ENCODE measurements at regions not wholly inside any gene's neighbourhood (a gene's known extent, or its start where the extent isn't known, plus 50 kb on each side); places are given as distances from the start of the nearest gene placed in this dataset.

DNA sequence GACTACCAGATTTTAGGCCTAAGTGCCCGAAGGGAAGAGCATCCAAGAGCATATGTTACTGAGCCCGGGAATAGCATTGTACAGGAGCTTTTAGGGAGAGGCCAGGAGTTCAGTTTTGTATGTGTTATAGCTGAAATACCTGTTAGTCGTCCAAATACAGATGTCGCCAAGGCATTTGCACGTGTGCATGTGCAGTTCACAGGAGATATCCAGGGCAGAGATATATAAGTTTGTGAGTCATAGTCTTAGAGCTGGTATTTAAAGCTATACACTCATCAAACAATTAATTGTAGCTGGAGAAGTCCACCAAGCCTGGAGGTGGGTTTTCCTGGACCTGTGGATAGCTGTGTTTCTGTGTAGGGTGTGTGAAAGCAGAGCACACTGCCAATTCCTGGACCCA, 394.0 kb upstream of the FZD8 start:
- H3K27ac ChIP-seq = no peak overlapping the region
- no peaks in the 10 kb centered on the region for H4K20me1 ChIP-seq
- no peak overlapping the region for H3K4me2 ChIP-seq
- H3K4me1 ChIP-seq = no peaks in the 10 kb centered on the region
- H3K9me3 ChIP-seq (replicated peaks in 1 of 11) = no peaks in the 10 kb centered on the region
- H3K27me3 ChIP-seq = no peaks in the 10 kb centered on the region
- no peak overlapping the region for H3K9ac ChIP-seq
- no peak for TF ChIP-seq Cebpa-rat (IDR thresholded peaks at IDR 0.05)
- H3K36me3 ChIP-seq = no peaks in the 10 kb centered on the region
- no peak overlapping the region for H3K4me3 ChIP-seq

DNA sequence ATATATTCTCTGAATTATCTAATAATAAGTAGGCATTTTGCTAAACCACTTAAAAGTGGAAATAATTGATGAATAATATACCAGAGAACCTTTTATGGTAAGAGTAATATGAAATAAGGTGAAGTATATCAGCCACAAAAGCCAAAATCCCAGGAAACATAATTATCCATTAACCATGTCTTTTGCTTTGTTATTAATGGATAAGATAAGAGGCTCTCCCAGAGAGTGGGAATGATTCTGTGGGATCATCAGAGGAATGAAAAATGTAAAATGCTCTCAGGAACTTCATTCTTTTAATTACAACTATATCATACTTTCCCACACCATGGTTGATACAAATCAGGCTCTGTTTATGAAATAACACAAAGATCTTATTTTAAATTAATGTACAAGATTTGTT, 391.7 kb upstream of the FZD8 start:
- H4K20me1 ChIP-seq = no peaks in the 10 kb centered on the region
- H3K4me1 ChIP-seq = no peaks in the 10 kb centered on the region
- no peak for TF ChIP-seq Cebpa-rat (IDR thresholded peaks at IDR 0.05)
- H3K27me3 ChIP-seq = no peaks in the 10 kb centered on the region
- no peaks in the 10 kb centered on the region for H3K36me3 ChIP-seq
- H3K27ac ChIP-seq = no peak overlapping the region
- no peaks in the 10 kb centered on the region for H3K9me3 ChIP-seq (replicated peaks in 1 of 11)
- no peak overlapping the region for H3K9ac ChIP-seq
- H3K4me2 ChIP-seq = no peak overlapping the region
- no peak overlapping the region for H3K4me3 ChIP-seq

DNA sequence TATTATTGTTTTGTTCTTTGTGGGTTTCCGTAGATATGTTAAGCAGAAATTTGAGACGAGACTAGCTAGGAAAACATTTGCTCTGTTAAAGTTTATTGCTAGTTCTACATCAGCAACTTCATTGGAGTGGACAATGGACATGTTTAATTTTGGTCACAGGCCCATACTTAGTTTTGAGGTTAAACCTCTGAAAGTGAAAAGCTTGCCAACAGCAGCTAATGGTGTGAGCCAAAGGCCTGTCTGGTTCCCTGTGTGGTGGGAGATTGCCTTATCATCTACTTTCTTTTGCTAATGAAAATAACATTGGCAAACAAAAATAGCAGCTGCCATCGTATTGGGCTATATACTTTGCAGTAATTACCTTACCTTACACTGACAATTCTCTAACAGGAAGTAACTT, 388.4 kb upstream of the FZD8 start:
- Histone ChIP-seq H3K4me3 (no peak overlapping the region), H3K36me3 (no peaks in the 10 kb centered on the region)
- TF ChIP-seq Cebpa-rat (IDR thresholded peaks at IDR 0.05) = no peak

DNA sequence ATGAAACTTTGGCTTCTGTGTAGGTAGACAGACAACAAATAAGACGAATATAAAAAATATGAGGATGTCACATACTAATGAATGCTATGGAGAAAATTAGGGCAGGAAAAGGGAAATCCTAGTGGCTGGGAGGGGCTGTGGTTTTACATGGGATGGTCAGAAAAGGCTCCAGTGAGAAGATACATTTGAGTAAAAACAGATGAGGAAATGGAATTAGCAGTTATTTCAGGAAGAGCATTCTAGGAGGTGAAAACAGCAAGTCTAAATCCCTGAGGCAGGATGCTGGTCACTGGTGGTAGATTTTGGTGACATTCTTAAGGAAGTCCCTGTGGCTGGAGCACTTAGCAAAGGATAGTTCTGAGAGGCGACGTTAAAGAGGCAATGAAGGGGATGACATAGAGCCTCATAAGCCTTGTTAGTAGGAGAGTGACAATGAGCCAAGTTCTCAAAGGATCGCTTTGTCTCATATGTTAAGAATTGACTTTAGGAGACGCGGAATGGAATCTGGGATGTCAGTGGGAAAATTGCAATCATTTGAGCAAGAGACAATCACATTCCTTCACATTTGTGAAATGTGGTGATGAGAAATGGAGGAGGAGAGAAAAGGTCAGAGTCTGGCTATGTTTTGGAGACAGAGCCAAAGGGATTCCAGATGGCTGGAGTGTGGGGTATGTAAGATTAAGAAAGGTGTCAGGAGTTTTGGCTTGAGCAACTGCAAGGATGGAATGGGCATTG, 384.7 kb upstream of the FZD8 start:
- H3K9me3 ChIP-seq (replicated peaks in 1 of 11) = no peaks in the 10 kb centered on the region
- TF ChIP-seq Cebpa-rat (IDR thresholded peaks at IDR 0.05) = no peak
- H3K36me3 ChIP-seq = no peaks in the 10 kb centered on the region
- H4K20me1 ChIP-seq = no peaks in the 10 kb centered on the region
- no peak overlapping the region for H3K9ac ChIP-seq
- no peaks in the 10 kb centered on the region for H3K27me3 ChIP-seq
- no peak overlapping the region for H3K4me2 ChIP-seq
- H3K4me3 ChIP-seq = no peak overlapping the region
- no peaks in the 10 kb centered on the region for H3K4me1 ChIP-seq
- H3K27ac ChIP-seq = no peak overlapping the region

More for the DNA sequence above, 388.4 kb upstream of the FZD8 start:
- Histone ChIP-seq H3K9me3 (replicated peaks in 1 of 11) (no peaks in the 10 kb centered on the region), H3K4me2 (no peak overlapping the region), H3K4me1 (no peaks in the 10 kb centered on the region), H4K20me1 (no peaks in the 10 kb centered on the region), H3K27ac (no peak overlapping the region), H3K27me3 (no peaks in the 10 kb centered on the region), H3K9ac (no peak overlapping the region)

DNA sequence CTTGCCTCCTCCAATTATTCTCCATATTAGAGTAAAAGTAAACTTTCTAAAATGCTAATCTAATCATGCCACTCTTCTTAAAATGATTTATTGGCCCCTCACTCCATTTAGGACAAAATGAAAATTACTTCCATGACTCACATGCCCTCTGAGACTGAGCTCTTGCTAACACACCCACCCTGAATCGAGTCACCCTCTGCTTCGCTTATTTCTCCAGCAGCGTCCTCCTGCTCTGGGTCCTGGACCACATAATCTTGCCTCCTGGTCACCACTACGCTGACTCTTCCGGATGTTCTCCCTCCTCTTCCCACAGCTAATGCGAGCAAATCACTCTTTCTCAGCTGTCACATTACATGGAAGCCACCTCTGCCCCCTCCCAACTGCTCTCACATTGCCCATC, 384.0 kb upstream of the FZD8 start:
- no peak overlapping the region for H3K4me3 ChIP-seq
- TF ChIP-seq Cebpa-rat (IDR thresholded peaks at IDR 0.05) = no peak
- no peaks in the 10 kb centered on the region for H4K20me1 ChIP-seq
- no peaks in the 10 kb centered on the region for H3K27me3 ChIP-seq
- H3K36me3 ChIP-seq = no peaks in the 10 kb centered on the region
- no peaks in the 10 kb centered on the region for H3K9me3 ChIP-seq (replicated peaks in 1 of 11)
- no peak overlapping the region for H3K9ac ChIP-seq
- H3K4me1 ChIP-seq = no peaks in the 10 kb centered on the region
- no peak overlapping the region for H3K4me2 ChIP-seq
- H3K27ac ChIP-seq = no peak overlapping the region

DNA sequence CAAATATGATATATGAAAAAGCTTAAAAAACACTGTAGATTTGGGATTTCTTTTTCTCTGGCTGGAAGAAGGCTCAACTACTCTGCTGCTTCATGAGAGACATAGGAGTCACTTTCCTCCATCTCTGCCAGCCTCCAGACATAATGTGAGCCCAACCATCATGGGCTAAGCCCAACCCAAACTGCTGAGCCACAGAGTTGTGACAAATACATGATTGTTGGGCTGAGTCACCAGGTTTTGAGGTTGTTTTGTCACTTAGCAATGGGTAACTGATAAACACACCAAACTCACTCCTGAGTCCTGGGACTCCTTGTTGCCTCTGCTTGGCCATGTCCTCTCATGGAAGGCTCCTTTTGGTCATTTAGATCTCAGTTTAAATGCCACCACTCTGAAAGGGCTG, 381.8 kb upstream of the FZD8 start:
- H3K36me3 ChIP-seq = no peaks in the 10 kb centered on the region
- no peaks in the 10 kb centered on the region for H3K27me3 ChIP-seq
- no peak overlapping the region for H3K4me3 ChIP-seq
- H3K27ac ChIP-seq = peak overlapping the region in 1 of 11 experiments; percentile 33; a peak in 1 of 22 replicates
- H4K20me1 ChIP-seq = no peaks in the 10 kb centered on the region
- H3K4me2 ChIP-seq = no peak overlapping the region
- no peaks in the 10 kb centered on the region for H3K9me3 ChIP-seq (replicated peaks in 1 of 11)
- no peaks in the 10 kb centered on the region for H3K4me1 ChIP-seq
- TF ChIP-seq Cebpa-rat (IDR thresholded peaks at IDR 0.05) = no peak
- H3K9ac ChIP-seq = no peak overlapping the region

DNA sequence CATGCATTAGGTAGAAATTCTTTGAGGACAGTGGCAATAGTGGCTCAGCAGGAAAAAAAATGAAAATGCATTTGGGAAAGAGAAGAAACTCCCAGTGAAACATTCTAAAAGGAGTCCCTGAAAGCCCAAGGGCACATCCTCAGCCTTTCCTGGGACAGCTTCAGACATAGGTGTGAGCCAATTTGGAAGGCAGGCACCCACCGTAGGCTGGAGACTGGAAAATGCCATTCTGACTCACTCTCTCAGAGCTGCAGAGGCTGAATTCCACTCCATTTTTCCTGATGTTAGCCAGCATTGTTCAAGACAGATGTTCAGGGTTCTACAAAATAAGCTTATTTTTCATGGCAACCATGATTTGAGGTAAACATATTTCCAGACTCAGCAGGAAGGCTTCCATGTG, 379.0 kb upstream of the FZD8 start:
- Histone ChIP-seq H3K27ac (no peak overlapping the region), H3K4me2 (no peak overlapping the region), H3K36me3 (no peaks in the 10 kb centered on the region), H3K9ac (no peak overlapping the region), H4K20me1 (no peaks in the 10 kb centered on the region), H3K27me3 (no peaks in the 10 kb centered on the region), H3K4me3 (no peak overlapping the region), H3K4me1 (peaks cover 0 to 9% (median 2%) of the 10 kb centered on the region in 10 experiments; a peak in 5 of 20 replicates), H3K9me3 (replicated peaks in 1 of 11) (no peaks in the 10 kb centered on the region)
- no peak for TF ChIP-seq Cebpa-rat (IDR thresholded peaks at IDR 0.05)

DNA sequence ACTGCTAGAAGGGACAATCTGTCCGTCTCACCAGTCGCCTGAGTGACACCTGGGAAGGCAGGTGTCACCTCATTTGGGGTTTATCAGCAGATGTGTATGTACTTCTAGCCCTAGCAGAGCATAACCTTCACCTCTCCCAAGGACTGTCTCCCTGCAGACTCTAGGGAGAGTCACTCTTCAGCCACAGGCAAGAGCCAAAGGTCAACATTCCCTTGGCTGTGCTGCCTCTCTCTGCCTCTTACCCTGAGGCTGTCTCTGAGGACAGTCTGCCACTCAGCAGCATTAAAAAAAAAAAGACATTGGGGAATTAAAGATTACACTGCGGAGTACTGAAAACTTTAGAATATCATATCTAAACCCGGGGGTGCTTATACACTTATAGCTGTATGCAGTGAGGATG, 377.7 kb upstream of the FZD8 start:
- Histone ChIP-seq H3K27ac (no peak overlapping the region), H3K4me2 (no peak overlapping the region), H3K36me3 (no peaks in the 10 kb centered on the region), H3K9me3 (replicated peaks in 1 of 11) (no peaks in the 10 kb centered on the region), H3K27me3 (no peaks in the 10 kb centered on the region), H3K4me1 (peaks cover 0 to 9% (median 2%) of the 10 kb centered on the region in 10 experiments; a peak in 5 of 20 replicates), H4K20me1 (no peaks in the 10 kb centered on the region), H3K4me3 (no peak overlapping the region), H3K9ac (no peak overlapping the region)
- TF ChIP-seq Cebpa-rat (IDR thresholded peaks at IDR 0.05) = no peak

DNA sequence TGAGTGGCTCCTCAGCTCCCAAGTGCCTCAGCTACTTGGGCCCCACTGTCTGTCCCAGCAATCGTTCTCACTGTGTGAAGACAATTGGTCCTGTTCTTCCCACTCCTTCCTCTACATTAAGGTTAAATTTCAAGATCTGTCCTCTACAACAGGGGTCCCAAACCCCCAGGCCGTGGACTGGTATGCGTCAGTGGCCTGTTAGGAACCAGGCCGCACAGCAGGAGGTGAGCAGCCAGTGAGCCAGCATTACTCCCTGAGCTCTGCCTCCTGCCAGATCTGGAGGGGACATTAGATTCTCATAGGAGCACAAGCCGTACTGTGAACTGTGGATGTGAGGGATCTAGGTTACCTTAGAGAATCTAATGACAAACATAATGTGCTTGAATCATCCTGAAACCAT, 376.9 kb upstream of the FZD8 start:
- no peak overlapping the region for H3K9ac ChIP-seq
- H3K27ac ChIP-seq = no peak overlapping the region
- H3K4me2 ChIP-seq = no peak overlapping the region
- no peaks in the 10 kb centered on the region for H3K36me3 ChIP-seq
- no peaks in the 10 kb centered on the region for H3K9me3 ChIP-seq (replicated peaks in 1 of 11)
- TF ChIP-seq Cebpa-rat (IDR thresholded peaks at IDR 0.05) = no peak
- no peak overlapping the region for H3K4me3 ChIP-seq
- H3K4me1 ChIP-seq = peaks cover 0 to 9% (median 2%) of the 10 kb centered on the region in 10 experiments; a peak in 5 of 20 replicates
- H3K27me3 ChIP-seq = no peaks in the 10 kb centered on the region
- no peaks in the 10 kb centered on the region for H4K20me1 ChIP-seq

DNA sequence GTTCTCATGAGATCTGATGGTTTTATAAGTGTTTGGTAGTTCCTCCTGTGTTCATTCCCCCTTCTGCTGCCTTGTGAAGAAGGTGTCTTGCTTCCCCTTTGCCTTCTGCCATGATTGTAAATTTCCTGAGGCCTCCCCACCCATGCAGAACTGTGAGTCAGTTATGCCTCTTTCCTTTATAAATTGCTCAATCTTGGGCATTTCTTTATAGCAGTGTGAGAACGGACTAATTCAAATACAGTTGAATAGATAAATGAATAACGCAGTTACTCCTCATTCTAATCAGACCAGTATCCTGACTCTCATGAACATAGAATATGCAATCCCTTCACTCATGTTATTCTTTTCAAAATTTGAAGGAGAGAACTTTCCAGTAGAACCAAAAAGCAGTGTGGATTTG, 375.0 kb upstream of the FZD8 start:
- H3K36me3 ChIP-seq = no peaks in the 10 kb centered on the region
- peak overlapping the region in 4 of 11 experiments; percentile 6 to 33 (median 28); a peak in 3 of 22 replicates for H3K4me2 ChIP-seq
- no peak overlapping the region for H3K9ac ChIP-seq
- H3K4me3 ChIP-seq = no peak overlapping the region
- H4K20me1 ChIP-seq = no peaks in the 10 kb centered on the region
- H3K9me3 ChIP-seq (replicated peaks in 1 of 11) = no peaks in the 10 kb centered on the region
- no peak for TF ChIP-seq Cebpa-rat (IDR thresholded peaks at IDR 0.05)
- no peaks in the 10 kb centered on the region for H3K27me3 ChIP-seq
- H3K4me1 ChIP-seq = peaks cover 0 to 9% (median 2%) of the 10 kb centered on the region in 10 experiments; a peak in 5 of 20 replicates
- H3K27ac ChIP-seq = no peak overlapping the region

Data from BLaER1 treated with 17β-estradiol and CSF1 and Interleukin-3, amounts not matched to agents 10 nM and 100 nM (cell line).